ENCODE measurements at regions not wholly inside any gene's neighbourhood (a gene's known extent, or its start where the extent isn't known, plus 50 kb on each side); places are given as distances from the start of the nearest gene placed in this dataset.

DNA sequence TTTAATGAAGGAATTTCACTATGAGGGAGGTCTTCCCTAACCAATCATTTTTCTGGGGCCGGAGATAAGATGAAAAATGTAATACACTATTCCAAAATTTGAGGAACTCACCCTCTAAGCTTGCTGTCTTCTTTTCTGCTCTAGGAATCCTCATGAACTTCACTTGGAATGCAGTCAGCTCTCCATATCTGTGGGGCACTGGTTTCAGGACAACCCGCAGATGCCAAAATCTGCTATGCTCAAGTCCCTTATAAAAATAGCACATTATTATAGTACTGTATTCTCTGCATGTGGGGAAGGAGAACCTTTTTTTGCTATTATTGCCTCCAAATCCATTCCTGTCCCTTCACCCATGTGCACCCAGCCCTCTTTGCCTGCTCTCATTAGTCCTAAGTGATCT, 146.0 kb downstream of the ABCA8 start:
- TF ChIP-seq ATF3 (IDR thresholded peaks at IDR 0.05; ENCODE audit: borderline replicate concordance, extremely low read depth, low read depth, low read length) (no peak), NR2F1 (conservative IDR thresholded peaks at IDR 0.05) (no peak), SP1 (IDR thresholded peaks at IDR 0.05; ENCODE audit: low read depth, low read length) (no peak), CREB1 (IDR thresholded peaks at IDR 0.05; ENCODE audit: low read depth) (no peak), RFX5 (IDR thresholded peaks at IDR 0.05; ENCODE audit: low read depth, low read length) (no peak), SPI1 (IDR thresholded peaks at IDR 0.05; ENCODE audit: borderline replicate concordance, insufficient read depth, low read depth, low read length) (no peak), SKIL (IDR thresholded peaks at IDR 0.05; ENCODE audit: low read depth, poor library complexity, severe bottlenecking) (no peak), POLR2AphosphoS2 (IDR thresholded peaks at IDR 0.05; ENCODE audit: low read depth, low read length) (no peak), TARDBP (IDR thresholded peaks at IDR 0.05; ENCODE audit: borderline replicate concordance) (no peak), MTA2 (IDR thresholded peaks at IDR 0.05; ENCODE audit: low read depth) (no peak), ZSCAN29 (IDR thresholded peaks at IDR 0.05) (no peak), NBN (IDR thresholded peaks at IDR 0.05) (no peak), SMAD1 (IDR thresholded peaks at IDR 0.05; ENCODE audit: low read depth, partially characterized antibody) (no peak), CBFB (IDR thresholded peaks at IDR 0.05; ENCODE audit: low read depth) (no peak), MEF2B (IDR thresholded peaks at IDR 0.05; ENCODE audit: partially characterized antibody, poor library complexity, severe bottlenecking) (no peak), ZZZ3 (IDR thresholded peaks at IDR 0.05; ENCODE audit: control insufficient read depth, insufficient read length, low read depth) (no peak)
- TF ChIP-seq, protein P1, sequence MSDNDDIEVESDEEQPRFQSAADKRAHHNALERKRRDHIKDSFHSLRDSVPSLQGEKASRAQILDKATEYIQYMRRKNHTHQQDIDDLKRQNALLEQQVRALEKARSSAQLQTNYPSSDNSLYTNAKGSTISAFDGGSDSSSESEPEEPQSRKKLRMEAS (IDR thresholded peaks at IDR 0.05; ENCODE audit: low read depth, low read length), result no peak
- TF ChIP-seq, protein P2, sequence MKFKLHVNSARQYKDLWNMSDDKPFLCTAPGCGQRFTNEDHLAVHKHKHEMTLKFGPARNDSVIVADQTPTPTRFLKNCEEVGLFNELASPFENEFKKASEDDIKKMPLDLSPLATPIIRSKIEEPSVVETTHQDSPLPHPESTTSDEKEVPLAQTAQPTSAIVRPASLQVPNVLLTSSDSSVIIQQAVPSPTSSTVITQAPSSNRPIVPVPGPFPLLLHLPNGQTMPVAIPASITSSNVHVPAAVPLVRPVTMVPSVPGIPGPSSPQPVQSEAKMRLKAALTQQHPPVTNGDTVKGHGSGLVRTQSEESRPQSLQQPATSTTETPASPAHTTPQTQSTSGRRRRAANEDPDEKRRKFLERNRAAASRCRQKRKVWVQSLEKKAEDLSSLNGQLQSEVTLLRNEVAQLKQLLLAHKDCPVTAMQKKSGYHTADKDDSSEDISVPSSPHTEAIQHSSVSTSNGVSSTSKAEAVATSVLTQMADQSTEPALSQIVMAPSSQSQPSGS (IDR thresholded peaks at IDR 0.05; ENCODE audit: low read length), result no peak
- Histone ChIP-seq H3K9ac (ENCODE audit: control insufficient read depth, insufficient read depth, low read length) (no peak overlapping the region), H3K4me2 (ENCODE audit: control insufficient read depth, insufficient read depth) (no peak overlapping the region), H3K4me3 (no peak overlapping the region), H3K27ac (ENCODE audit: control insufficient read depth, insufficient read depth) (no peak overlapping the region), H2AFZ (ENCODE audit: control insufficient read depth, low read depth, low read length) (no peak overlapping the region), H3K79me2 (ENCODE audit: control insufficient read depth, insufficient read depth, low read length) (no peaks in the 10 kb centered on the region), H3K27me3 (replicated peaks in 1 of 2; ENCODE audit: control insufficient read depth in 2 of 2, insufficient read depth in 2 of 2, low read length in 1 of 2) (no peaks in the 10 kb centered on the region), H3K9me3 (replicated peaks; ENCODE audit: control insufficient read depth, insufficient read depth, low read length) (no peaks in the 10 kb centered on the region; the same call in 2 of the 3 replicates), H3K4me1 (ENCODE audit: control insufficient read depth, insufficient read depth, low read length) (no peaks in the 10 kb centered on the region), H3K36me3 (ENCODE audit: control insufficient read depth in 2 of 2, insufficient read depth in 2 of 2, low read length in 1 of 2) (no peaks in the 10 kb centered on the region), H4K20me1 (ENCODE audit: control insufficient read depth, insufficient read depth) (no peaks in the 10 kb centered on the region)
- no TSS peak for BruUV-seq (replicated peaks)
- RAD21 ChIA-PET (ENCODE audit: unreplicated experiment), result no interaction called here
- DNase-seq (ENCODE audit: low read depth, low spot score), result no peak
- intact Hi-C loops (cut with micrococcal nuclease; ENCODE audit: unreplicated experiment), result no loop called here
- POLR2A ChIA-PET, result no interaction called here
- no peak for ATAC-seq
- SMC1A ChIA-PET (ENCODE audit: uncharacterized antibody, unreplicated experiment), result interaction anchor here (0.5 to 1.2 kb wide), 3 partner anchors 14 to 337 kb away, joined by 3 read pairs; no protein-coding TSS in a partner anchor
- no peak for FAIRE-seq
- in situ Hi-C loops (cut with MboI), result no loop called here
- WGBS (ENCODE audit: insufficient coverage, insufficient replicate concordance, low lambda C conversion rate, missing lambda C conversion rate), result 61% methylated on average over 2 of the region's 2 CpGs
- CTCF ChIA-PET, result interaction anchor here (0.8 to 1.5 kb wide), 4 partner anchors 14 to 90 kb away, joined by 3 to 5 read pairs (median 3); no protein-coding TSS in a partner anchor
